GM19452 (cell line): ENCODE measurements at regions not wholly inside any gene's neighbourhood (a gene's known extent, or its start where the extent isn't known, plus 50 kb on each side); places are given as distances from the start of the nearest gene placed in this dataset.
"Not testable (repeated sequence)": the region's sequence is repeated elsewhere in the genome, so short reads cannot be mapped to it uniquely, and the experiment has no call there.

Experiments
- ATAC-seq: cut with Tn5 transposase; IDR thresholded peaks from one replicate; pipeline ENCODE4 v1.9.1; 2021; ENCODE audit not compliant: unreplicated experiment

- ATAC-seq: no peak
These were observed 101.1 kb upstream of the IGF1R start for GRCh38 chr15:98547275-98547674.

- ATAC-seq: no peak
These were observed 100.6 kb upstream of the IGF1R start for GRCh38 chr15:98547741-98548138.

GRCh38 chr15:98548139-98548971 lies 100.0 kb upstream of the IGF1R start:
- ATAC-seq: no peak

- ATAC-seq: no peak
These were observed 99.3 kb upstream of the IGF1R start for GRCh38 chr15:98549003-98549402.

GRCh38 chr15:98549741-98550140 lies 98.6 kb upstream of the IGF1R start:
- no peak for ATAC-seq

GRCh38 chr15:98550363-98550762 lies 98.0 kb upstream of the IGF1R start:
- ATAC-seq: not testable (repeated sequence)

- no peak for ATAC-seq
These were observed 96.3 kb upstream of the IGF1R start for GRCh38 chr15:98551936-98552562.

- ATAC-seq: no peak
These were observed 93.8 kb upstream of the IGF1R start for GRCh38 chr15:98554272-98555172.

GRCh38 chr15:98555173-98555515 lies 93.2 kb upstream of the IGF1R start:
- ATAC-seq: no peak

GRCh38 chr15:98556321-98556720 lies 92.0 kb upstream of the IGF1R start:
- ATAC-seq: no peak

GRCh38 chr15:98560338-98560737 lies 88.0 kb upstream of the IGF1R start:
- ATAC-seq: no peak

- no peak for ATAC-seq
These were observed 87.0 kb upstream of the IGF1R start for GRCh38 chr15:98561169-98561941.

- no peak for ATAC-seq
These were observed 85.9 kb upstream of the IGF1R start for GRCh38 chr15:98562331-98562937.

GRCh38 chr15:98565566-98565965 lies 82.8 kb upstream of the IGF1R start:
- ATAC-seq: no peak

GRCh38 chr15:98567951-98568350 lies 80.4 kb upstream of the IGF1R start:
- no peak for ATAC-seq

GRCh38 chr15:98568382-98569017 lies 79.8 kb upstream of the IGF1R start:
- no peak for ATAC-seq

- ATAC-seq: no peak
These were observed 78.2 kb upstream of the IGF1R start for GRCh38 chr15:98570119-98570518.

- ATAC-seq: no peak
These were observed 67.8 kb upstream of the IGF1R start for GRCh38 chr15:98580572-98580971.

GRCh38 chr15:98581715-98582114 lies 66.6 kb upstream of the IGF1R start:
- no peak for ATAC-seq
